Osteoblast (primary cell): ENCODE measurements at regions not wholly inside any gene's neighbourhood (a gene's known extent, or its start where the extent isn't known, plus 50 kb on each side); places are given as distances from the start of the nearest gene placed in this dataset.

ENCODE experiments used
- DNase-seq: peaks from one replicate; pipeline ENCODE4 v3.0.0; 2011; ENCODE audit warnings: low spot score, mixed read lengths; ENCODE audit not compliant: insufficient read length; ENCODE audit errors: missing footprints
- H2AFZ ChIP-seq: 2 replicates; pipeline ENCODE4 v1.6.0; 2011; ENCODE audit warnings: mild to moderate bottlenecking, low read length
- H3K27ac ChIP-seq: 2 replicates; pipeline ENCODE4 v1.5.1; 2011; ENCODE audit warnings: mild to moderate bottlenecking, low read depth, low read length, moderate library complexity
- H3K27me3 ChIP-seq: 2 replicates; pipeline ENCODE4 v1.6.0; 2012; ENCODE audit warnings: mild to moderate bottlenecking, control low read depth, inconsistent platforms, low read length, moderate library complexity; ENCODE audit not compliant: insufficient read depth
- H3K36me3 ChIP-seq: 2 replicates; pipeline ENCODE4 v1.5.1; 2011; ENCODE audit warnings: mild to moderate bottlenecking, low read length, control low read depth, moderate library complexity; ENCODE audit not compliant: insufficient read depth
- H3K4me1 ChIP-seq: 2 replicates; pipeline ENCODE4 v1.5.1; 2011; ENCODE audit warnings: mild to moderate bottlenecking, low read length, control low read depth, moderate library complexity; ENCODE audit not compliant: insufficient read depth
- H3K4me2 ChIP-seq: 2 replicates; pipeline ENCODE4 v1.6.0; 2011; ENCODE audit warnings: mild to moderate bottlenecking, low read length; ENCODE audit not compliant: insufficient read depth
- H3K4me3 ChIP-seq: fragments of 200-600 bp; sonication (generic); 3 replicates; pipeline ENCODE4 v1.5.1; 2012; ENCODE audit warnings: mild to moderate bottlenecking, low read length, inconsistent platforms; ENCODE audit not compliant: insufficient read depth
- H3K79me2 ChIP-seq: 2 replicates; pipeline ENCODE4 v1.6.0; 2012; ENCODE audit warnings: mild to moderate bottlenecking, low read length, control low read depth, inconsistent platforms; ENCODE audit not compliant: insufficient read depth
- H3K9me3 ChIP-seq: 2 replicates; pipeline ENCODE4 v1.5.1; 2011; ENCODE audit warnings: low read depth, low read length, control low read depth
- H4K20me1 ChIP-seq: 2 replicates; pipeline ENCODE4 v1.6.0; 2012; ENCODE audit warnings: mild to moderate bottlenecking, low read length, control low read depth; ENCODE audit not compliant: insufficient read depth
- CTCF ChIP-seq: IDR thresholded peaks from 2 replicates; pipeline ENCODE4 v1.5.1; 2011; ENCODE audit warnings: mild to moderate bottlenecking, low read depth, low read length, moderate library complexity; ENCODE audit errors: extremely low read depth

- Histone ChIP-seq H3K4me1 (peaks cover 22% of the 10 kb centered on the region), H3K79me2 (no peaks in the 10 kb centered on the region), H3K27me3 (no peaks in the 10 kb centered on the region), H4K20me1 (no peaks in the 10 kb centered on the region), H3K9me3 (no peaks in the 10 kb centered on the region), H3K27ac (peak overlapping the region; percentile 70), H3K36me3 (no peaks in the 10 kb centered on the region), H3K4me3 (no peak overlapping the region), H3K4me2 (peak overlapping the region; percentile 22), H2AFZ (no peak overlapping the region)
- TF ChIP-seq CTCF: no peak
- peak; percentile 61 for DNase-seq
Measured at GRCh38 chr22:27239520-27239919, 562.0 kb downstream of the MN1 start.

GRCh38 chr22:27240298-27241075 is 561.1 kb downstream of the MN1 start:
- H3K4me2 ChIP-seq: no peak overlapping the region
- DNase-seq: peak; percentile 18
- no peaks in the 10 kb centered on the region for H4K20me1 ChIP-seq
- peaks cover 2% of the 10 kb centered on the region for H3K9me3 ChIP-seq
- H3K4me1 ChIP-seq: peaks cover 22% of the 10 kb centered on the region
- peak overlapping the region; percentile 70 for H3K27ac ChIP-seq
- no peaks in the 10 kb centered on the region for H3K79me2 ChIP-seq
- no peak for TF ChIP-seq CTCF
- no peaks in the 10 kb centered on the region for H3K27me3 ChIP-seq
- H3K36me3 ChIP-seq: no peaks in the 10 kb centered on the region
- no peak overlapping the region for H3K4me3 ChIP-seq
- H2AFZ ChIP-seq: no peak overlapping the region

GRCh38 chr22:27241430-27242321 is 559.9 kb downstream of the MN1 start:
- no peak for TF ChIP-seq CTCF
- Histone ChIP-seq H3K4me2 (no peak overlapping the region), H3K4me1 (peaks cover 20% of the 10 kb centered on the region), H3K27me3 (no peaks in the 10 kb centered on the region), H3K36me3 (no peaks in the 10 kb centered on the region), H3K9me3 (peaks cover 2% of the 10 kb centered on the region), H3K27ac (no peak overlapping the region), H2AFZ (peak overlapping the region; percentile 32), H3K79me2 (no peaks in the 10 kb centered on the region), H3K4me3 (no peak overlapping the region), H4K20me1 (no peaks in the 10 kb centered on the region)
- peak; percentile 51 for DNase-seq

GRCh38 chr22:27242474-27242873 is 559.1 kb downstream of the MN1 start:
- H3K36me3 ChIP-seq: no peaks in the 10 kb centered on the region
- H3K27me3 ChIP-seq: no peaks in the 10 kb centered on the region
- no peak overlapping the region for H3K27ac ChIP-seq
- peaks cover 2% of the 10 kb centered on the region for H3K9me3 ChIP-seq
- H3K79me2 ChIP-seq: no peaks in the 10 kb centered on the region
- no peak overlapping the region for H3K4me3 ChIP-seq
- H2AFZ ChIP-seq: no peak overlapping the region
- no peak overlapping the region for H3K4me2 ChIP-seq
- TF ChIP-seq CTCF: no peak
- H4K20me1 ChIP-seq: no peaks in the 10 kb centered on the region
- DNase-seq: no peak
- peaks cover 25% of the 10 kb centered on the region for H3K4me1 ChIP-seq
